ENCODE measurements at regions not wholly inside any gene's neighbourhood (a gene's known extent, or its start where the extent isn't known, plus 50 kb on each side); places are given as distances from the start of the nearest gene placed in this dataset.

- H3K27ac ChIP-seq = no peak overlapping the region
- TF ChIP-seq CTCF (IDR thresholded peaks at IDR 0.05) = no peak
- peaks cover 0 to 16% (median 8%) of the 10 kb centered on the region in 7 donors for H3K27me3 ChIP-seq
- 51 to 53% methylated on average over 3 of the region's 3 CpGs for WGBS, 2 donors
- H3K4me3 ChIP-seq = no peak overlapping the region
- DNase-seq = no peak
- intact Hi-C loops (cut with DNase I) = no loop called here
- no peaks in the 10 kb centered on the region for H3K36me3 ChIP-seq
- H3K9me3 ChIP-seq = no peaks in the 10 kb centered on the region
- H3K4me1 ChIP-seq = peaks cover 0 to 26% (median 0%) of the 10 kb centered on the region in 9 donors
- peak in 1 of 8 donors; percentile 13 for ATAC-seq
These were observed 87.7 kb upstream of the BARX2 start for GRCh38 chr11:129287920-129288319.

- Histone ChIP-seq H3K9me3 (no peaks in the 10 kb centered on the region), H3K4me3 (no peak overlapping the region)
- peak in 2 of 8 donors; percentile 50 to 62 for ATAC-seq
These were observed 88.8 kb upstream of the BARX2 start for GRCh38 chr11:129286813-129287212.

GRCh38 chr11:129285402-129285786 lies 90.3 kb upstream of the BARX2 start:
- intact Hi-C loops (cut with DNase I) = no loop called here
- ATAC-seq = no peak
- Histone ChIP-seq H3K27ac (peak overlapping the region in 1 of 10 donors; percentile 25), H3K27me3 (peaks cover 0 to 11% (median under 1%) of the 10 kb centered on the region in 7 donors), H3K4me1 (peaks cover 0 to 26% (median 0%) of the 10 kb centered on the region in 9 donors), H3K4me3 (no peak overlapping the region), H3K9me3 (no peaks in the 10 kb centered on the region), H3K36me3 (no peaks in the 10 kb centered on the region)
- no peak for DNase-seq
- 17 to 27% methylated on average over 1 of the region's 1 CpG for WGBS, 2 donors
- no peak for TF ChIP-seq CTCF (IDR thresholded peaks at IDR 0.05)

More at GRCh38 chr11:129286813-129287212, 88.8 kb upstream of the BARX2 start:
- WGBS, 2 donors = 49 to 62% methylated on average over 7 of the region's 7 CpGs
- Histone ChIP-seq H3K36me3 (no peaks in the 10 kb centered on the region), H3K4me1 (peaks cover 0 to 26% (median 0%) of the 10 kb centered on the region in 9 donors), H3K27me3 (peaks cover 0 to 15% (median 8%) of the 10 kb centered on the region in 7 donors), H3K27ac (no peak overlapping the region)
- DNase-seq = no peak
- no peak for TF ChIP-seq CTCF (IDR thresholded peaks at IDR 0.05)
- intact Hi-C loops (cut with DNase I) = no loop called here

GRCh38 chr11:129283141-129283540 lies 91.0 kb upstream of the ARHGAP32 start:
- WGBS, 2 donors = 59 to 68% methylated on average over 1 of the region's 1 CpG
- no peak overlapping the region for H3K4me3 ChIP-seq
- H3K27me3 ChIP-seq = peaks cover 0 to under 1% (median 0%) of the 10 kb centered on the region in 7 donors
- intact Hi-C loops (cut with DNase I) = loop anchor here in 1 of 10 donors (5.0 kb wide), 1 partner anchor 39 kb away; no protein-coding TSS in a partner anchor
- ATAC-seq (no peak), DNase-seq (no peak)
- H3K4me1 ChIP-seq = peaks cover 0 to 36% (median 7%) of the 10 kb centered on the region in 9 donors
- no peaks in the 10 kb centered on the region for H3K36me3 ChIP-seq
- H3K9me3 ChIP-seq = no peaks in the 10 kb centered on the region
- H3K27ac ChIP-seq = no peak overlapping the region
- TF ChIP-seq CTCF (IDR thresholded peaks at IDR 0.05) = no peak
